Uterus (tissue), 3 donors: ENCODE measurements at regions not wholly inside any gene's neighbourhood (a gene's known extent, or its start where the extent isn't known, plus 50 kb on each side); places are given as distances from the start of the nearest gene placed in this dataset.

Experiments
- DNase-seq, 2 donors: peaks; one replicate each; pipeline ENCODE4 v3.0.0-alpha.2; 2019 to 2020
- H3K27ac ChIP-seq, 2 donors: fragments of 200-600 bp; sonication (generic); 1 replicate in 1 of 2; 2 replicates in 1 of 2; pipeline ENCODE4 v1.5.1; 2016 to 2018
- H3K27me3 ChIP-seq, 2 donors: fragments of 200-600 bp; sonication (generic); one replicate each; pipeline ENCODE4 v1.5.1; 2018 to 2019; ENCODE audit warnings: control low read depth in 1 of 2
- H3K36me3 ChIP-seq, 2 donors: fragments of 200-600 bp; sonication (generic); one replicate each; pipeline ENCODE4 v1.5.1; 2019; ENCODE audit warnings: control low read depth in 1 of 2
- H3K4me1 ChIP-seq, 2 donors: fragments of 200-600 bp; sonication (generic); one replicate each; pipeline ENCODE4 v1.5.1; 2018 to 2019; ENCODE audit warnings: control low read depth in 1 of 2
- H3K4me3 ChIP-seq, 2 donors: fragments of 200-600 bp; sonication (generic); 1 replicate in 1 of 2; 2 replicates in 1 of 2; pipeline ENCODE4 v1.5.1; 2018 to 2019; ENCODE audit warnings: mild to moderate bottlenecking in 1 of 2
- H3K9me3 ChIP-seq, 2 donors: fragments of 200-600 bp; sonication (generic); one replicate each; pipeline ENCODE4 v1.5.1; 2019; ENCODE audit warnings: control low read depth in 1 of 2
- POLR2A ChIP-seq, 2 donors: fragments of 450-650 bp; IDR thresholded peaks; one replicate each; pipeline ENCODE4 v1.6.1; 2016; ENCODE audit warnings: antibody characterized with exemption in 2 of 2, mild to moderate bottlenecking in 1 of 2, moderate library complexity in 1 of 2
- intact Hi-C: fragments of 100-400 bp; cut with DNase I; formaldehyde crosslinking; loops from one replicate; pipeline ENCODE4 v1.15.1; 2023; ENCODE audit warnings: low total_unique reads
- TF ChIP-seq, protein P1 (sequence below), 4 experiments: fragments of 200-600 bp in 2 of 4; fragments of 450-650 bp in 2 of 4; sonication (generic) in 2 of 4; IDR thresholded peaks; one replicate each; pipeline ENCODE4 v1.5.1; 2016 to 2019; ENCODE audit warnings: antibody characterized with exemption in 4 of 4, mild to moderate bottlenecking in 2 of 4, moderate library complexity in 1 of 4
- donor health status: DM: yes; HTN: yes; CAD: no.

DNA sequence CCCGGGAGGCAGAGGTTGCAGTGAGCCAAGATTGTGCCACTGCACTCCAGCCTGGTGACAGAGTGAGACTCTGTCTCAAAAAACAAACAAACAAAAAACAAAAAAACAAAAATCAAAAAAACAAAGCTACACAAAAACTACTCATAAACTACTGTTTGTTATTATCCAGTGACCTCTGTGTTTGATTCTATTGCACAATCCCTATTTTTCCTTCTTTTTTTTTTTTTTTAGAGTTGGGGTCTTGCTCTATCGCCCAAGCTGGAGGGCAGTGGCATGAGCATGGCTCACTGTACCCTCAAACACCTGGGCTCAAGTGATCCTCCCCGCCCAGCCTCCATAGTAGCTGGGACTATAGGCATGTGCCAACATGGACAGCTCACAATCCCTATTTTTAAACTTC is 92.7 kb downstream of the FAM217A start:
- no peak overlapping the region for H3K4me3 ChIP-seq
- no peak for TF ChIP-seq POLR2A (IDR thresholded peaks at IDR 0.05)
- TF ChIP-seq, protein P1, sequence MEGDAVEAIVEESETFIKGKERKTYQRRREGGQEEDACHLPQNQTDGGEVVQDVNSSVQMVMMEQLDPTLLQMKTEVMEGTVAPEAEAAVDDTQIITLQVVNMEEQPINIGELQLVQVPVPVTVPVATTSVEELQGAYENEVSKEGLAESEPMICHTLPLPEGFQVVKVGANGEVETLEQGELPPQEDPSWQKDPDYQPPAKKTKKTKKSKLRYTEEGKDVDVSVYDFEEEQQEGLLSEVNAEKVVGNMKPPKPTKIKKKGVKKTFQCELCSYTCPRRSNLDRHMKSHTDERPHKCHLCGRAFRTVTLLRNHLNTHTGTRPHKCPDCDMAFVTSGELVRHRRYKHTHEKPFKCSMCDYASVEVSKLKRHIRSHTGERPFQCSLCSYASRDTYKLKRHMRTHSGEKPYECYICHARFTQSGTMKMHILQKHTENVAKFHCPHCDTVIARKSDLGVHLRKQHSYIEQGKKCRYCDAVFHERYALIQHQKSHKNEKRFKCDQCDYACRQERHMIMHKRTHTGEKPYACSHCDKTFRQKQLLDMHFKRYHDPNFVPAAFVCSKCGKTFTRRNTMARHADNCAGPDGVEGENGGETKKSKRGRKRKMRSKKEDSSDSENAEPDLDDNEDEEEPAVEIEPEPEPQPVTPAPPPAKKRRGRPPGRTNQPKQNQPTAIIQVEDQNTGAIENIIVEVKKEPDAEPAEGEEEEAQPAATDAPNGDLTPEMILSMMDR (IDR thresholded peaks at IDR 0.05), result no peak
- H3K36me3 ChIP-seq, result no peaks in the 10 kb centered on the region
- no peak for DNase-seq
- no peak overlapping the region for H3K27ac ChIP-seq
- H3K4me1 ChIP-seq, result no peaks in the 10 kb centered on the region
- H3K27me3 ChIP-seq, result no peaks in the 10 kb centered on the region
- H3K9me3 ChIP-seq, result no peaks in the 10 kb centered on the region
- intact Hi-C loops, result no loop called here

DNA sequence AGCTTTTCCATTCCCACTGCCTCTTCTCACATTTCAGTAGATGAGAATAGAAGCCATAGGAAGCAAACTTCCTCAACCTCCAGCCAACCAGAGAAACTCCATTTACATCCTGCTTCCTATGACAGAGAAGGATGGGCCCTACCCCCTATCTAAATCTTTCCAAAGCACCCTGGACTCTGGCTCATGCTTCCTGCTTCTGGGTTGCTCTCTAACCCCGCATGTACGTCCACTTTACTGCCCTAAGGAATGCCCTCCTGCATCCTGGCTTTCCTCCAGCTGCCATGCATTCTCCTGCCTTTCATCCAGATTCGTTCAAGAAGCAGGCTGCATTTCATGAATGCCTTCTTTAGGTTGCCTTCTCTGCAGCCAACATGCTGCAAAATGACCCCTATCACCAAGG is 91.9 kb downstream of the FAM217A start:
- no peaks in the 10 kb centered on the region for H3K36me3 ChIP-seq
- H3K27me3 ChIP-seq, result no peaks in the 10 kb centered on the region
- no peaks in the 10 kb centered on the region for H3K4me1 ChIP-seq
- TF ChIP-seq, protein P1 (IDR thresholded peaks at IDR 0.05), result no peak
- no peak for TF ChIP-seq POLR2A (IDR thresholded peaks at IDR 0.05)
- no peak overlapping the region for H3K27ac ChIP-seq
- intact Hi-C loops, result no loop called here
- DNase-seq, result no peak
- no peak overlapping the region for H3K4me3 ChIP-seq
- H3K9me3 ChIP-seq, result no peaks in the 10 kb centered on the region

DNA sequence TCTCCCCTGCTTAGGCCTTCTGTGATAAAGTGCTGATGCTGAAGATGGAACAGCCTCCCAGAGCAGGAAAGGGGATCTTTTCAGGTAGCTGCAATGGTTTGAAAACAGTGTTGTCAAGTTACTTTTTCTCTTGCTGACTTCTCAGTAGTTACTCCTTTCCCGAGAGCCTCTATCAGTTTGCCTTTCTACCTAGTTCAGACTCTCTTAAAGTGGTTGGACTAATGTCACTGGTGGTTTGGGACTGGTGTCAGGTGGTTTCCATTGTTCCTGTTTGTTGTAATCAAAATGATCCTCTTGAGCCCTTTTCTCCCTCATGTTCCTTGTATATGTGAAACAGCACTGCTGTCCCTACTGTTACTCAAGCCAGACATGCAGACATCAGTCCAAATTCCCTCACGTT is 91.4 kb downstream of the FAM217A start:
- intact Hi-C loops, result no loop called here
- TF ChIP-seq, protein P1 (IDR thresholded peaks at IDR 0.05), result no peak
- H3K27me3 ChIP-seq, result no peaks in the 10 kb centered on the region

DNA sequence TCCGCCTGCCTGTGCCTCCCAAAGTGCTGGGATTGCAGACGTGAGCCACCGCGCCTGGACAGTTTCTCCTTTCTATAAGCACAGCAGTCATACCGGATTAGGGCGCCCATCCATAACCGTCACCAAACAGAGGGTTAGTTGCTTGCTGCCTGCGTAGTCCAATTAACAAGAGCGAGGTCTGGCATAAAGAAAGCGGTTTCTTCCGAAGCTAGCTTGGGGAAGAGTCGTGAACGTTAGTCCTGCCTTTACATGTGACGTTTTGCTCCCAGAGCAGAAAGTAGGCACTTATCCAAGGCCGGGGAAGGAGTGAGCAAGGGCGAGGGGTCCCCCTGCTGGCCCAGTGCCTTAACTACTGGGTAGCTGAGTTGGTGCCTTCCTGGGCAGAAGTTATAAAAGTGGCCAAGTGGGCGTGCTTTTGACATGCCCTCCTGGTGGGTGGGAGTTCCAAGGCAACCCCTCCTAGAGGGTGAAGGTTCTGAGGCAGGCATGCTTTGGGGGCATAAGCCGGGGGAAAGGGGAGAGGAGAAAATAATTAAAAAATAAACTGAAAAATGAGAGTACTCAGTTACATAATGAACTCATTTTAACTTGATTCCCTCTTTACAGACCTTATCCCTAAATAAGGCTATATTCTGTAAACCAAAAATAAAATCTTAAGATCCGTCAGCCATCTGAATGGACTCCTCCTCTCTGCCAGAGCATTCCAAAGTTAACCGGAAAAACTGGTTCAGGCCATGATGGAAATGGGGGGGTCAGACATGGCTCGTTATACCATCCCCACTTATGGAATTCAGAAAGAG is 88.0 kb downstream of the FAM217A start:
- Histone ChIP-seq H3K36me3 (no peaks in the 10 kb centered on the region), H3K27me3 (no peaks in the 10 kb centered on the region), H3K27ac (peak overlapping the region; percentile 62 to 63), H3K4me1 (no peaks in the 10 kb centered on the region), H3K4me3 (peak overlapping the region; percentile 30 to 34), H3K9me3 (no peaks in the 10 kb centered on the region)
- TF ChIP-seq, protein P1 (IDR thresholded peaks at IDR 0.05), result peak; percentile 79 to 88 (median 84)
- no peak for TF ChIP-seq POLR2A (IDR thresholded peaks at IDR 0.05)
- intact Hi-C loops, result loop anchor here (5.0 to 10.0 kb wide), 2 partner anchors 249 to 716 kb away; no protein-coding TSS in a partner anchor
- DNase-seq, result peak; percentile 88 to 91

More for the DNA sequence above, 91.4 kb downstream of the FAM217A start:
- no peaks in the 10 kb centered on the region for H3K4me1 ChIP-seq
- DNase-seq, result no peak
- no peaks in the 10 kb centered on the region for H3K36me3 ChIP-seq
- H3K27ac ChIP-seq, result no peak overlapping the region
- H3K4me3 ChIP-seq, result no peak overlapping the region
- no peaks in the 10 kb centered on the region for H3K9me3 ChIP-seq

DNA sequence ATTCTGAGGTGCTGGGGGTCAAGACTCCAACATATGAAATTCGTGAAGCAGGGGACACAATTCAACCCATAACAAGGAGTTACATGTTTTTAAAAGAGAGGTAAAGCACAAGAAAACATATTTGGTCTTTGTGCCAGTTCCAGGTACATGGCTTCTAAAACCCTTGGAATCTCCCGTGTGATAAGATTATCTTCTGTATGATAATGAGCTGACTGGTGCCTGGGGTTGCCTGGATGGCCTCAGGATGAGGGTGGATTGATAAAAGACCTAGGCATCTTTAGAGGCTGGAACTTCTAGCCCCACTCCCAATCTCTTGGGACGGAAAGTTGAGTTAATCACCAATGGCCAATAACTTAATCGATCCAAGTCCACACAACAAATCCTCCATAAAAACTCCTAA is 87.0 kb downstream of the FAM217A start:
- DNase-seq, result no peak
- no peaks in the 10 kb centered on the region for H3K36me3 ChIP-seq
- no peak overlapping the region for H3K4me3 ChIP-seq
- intact Hi-C loops, result loop anchor here (5.0 to 10.0 kb wide), 2 partner anchors 250 to 717 kb away; no protein-coding TSS in a partner anchor
- H3K4me1 ChIP-seq, result no peaks in the 10 kb centered on the region
- H3K9me3 ChIP-seq, result no peaks in the 10 kb centered on the region
- TF ChIP-seq, protein P1 (IDR thresholded peaks at IDR 0.05), result no peak
- no peak for TF ChIP-seq POLR2A (IDR thresholded peaks at IDR 0.05)
- H3K27ac ChIP-seq, result no peak overlapping the region
- no peaks in the 10 kb centered on the region for H3K27me3 ChIP-seq
